ENCODE measurements at regions not wholly inside any gene's neighbourhood (a gene's known extent, or its start where the extent isn't known, plus 50 kb on each side); places are given as distances from the start of the nearest gene placed in this dataset.

GRCh38 chr9:80077059-80077458 is 505.3 kb downstream of the TLE4 start:
- Histone ChIP-seq H3K4ac (ENCODE audit: low read depth, low read length) (no peak overlapping the region), H2AK5ac (ENCODE audit: insufficient read length, low read length) (no peak overlapping the region), H3K23ac (ENCODE audit: insufficient read length, low read depth, low read length) (no peak overlapping the region), H3K14ac (ENCODE audit: insufficient read depth, low read length) (no peak overlapping the region), H3K4me1 (ENCODE audit: insufficient read depth, low read length) (no peaks in the 10 kb centered on the region), H2BK120ac (ENCODE audit: low read depth, low read length, poor library complexity, severe bottlenecking) (no peak overlapping the region), H2BK15ac (ENCODE audit: low read depth, low read length) (no peak overlapping the region), H2BK12ac (ENCODE audit: insufficient read length, low read depth, low read length) (no peak overlapping the region), H3K27me3 (ENCODE audit: insufficient read depth, low read length) (no peaks in the 10 kb centered on the region), H3K79me1 (ENCODE audit: insufficient read depth, low read depth, low read length, poor library complexity, severe bottlenecking) (no peaks in the 10 kb centered on the region), H3K4me2 (ENCODE audit: insufficient read depth, insufficient read length, low read length) (no peak overlapping the region), H3K18ac (ENCODE audit: insufficient read length, low read depth, low read length) (no peak overlapping the region), H4K20me1 (ENCODE audit: control insufficient read depth, insufficient read depth, insufficient read length) (no peaks in the 10 kb centered on the region), H4K5ac (ENCODE audit: insufficient read length, low read depth, low read length) (no peak overlapping the region), H3T11ph (ENCODE audit: low read length) (no peak overlapping the region), H3K79me2 (ENCODE audit: insufficient read depth, low read length) (no peaks in the 10 kb centered on the region), H4K91ac (ENCODE audit: insufficient read length, low read depth, low read length) (no peak overlapping the region), H3K27ac (ENCODE audit: insufficient read length, low read depth, low read length) (no peak overlapping the region), H2AFZ (ENCODE audit: low read length) (no peak overlapping the region), H3K23me2 (ENCODE audit: insufficient read length, low read depth, low read length, poor library complexity, severe bottlenecking) (no peaks in the 10 kb centered on the region), H3K9ac (ENCODE audit: extremely low read depth, insufficient read length, low read length) (no peak overlapping the region), H2BK20ac (ENCODE audit: low read depth, low read length, poor library complexity, severe bottlenecking) (no peak overlapping the region), H2BK5ac (ENCODE audit: insufficient read length, low read length) (no peak overlapping the region), H3K56ac (ENCODE audit: insufficient read length, low read depth, low read length) (no peak overlapping the region), H3K9me3 (ENCODE audit: control insufficient read depth, low read depth, low read length) (no peaks in the 10 kb centered on the region), H4K8ac (replicated peaks; ENCODE audit: insufficient read length, low read depth, low read length) (no peak overlapping the region)
- Mint-ChIP-seq H3K9me3 (no peaks in the 10 kb centered on the region; a peak in 1 of 5 replicates), H3K36me3 (ENCODE audit: insufficient read depth in 1 of 3, low read depth in 3 of 3) (no peaks in the 10 kb centered on the region; a peak in 1 of 7 replicates), H3K27ac (peak overlapping the region in 1 of 3 experiments; percentile 62; a peak in 2 of 7 replicates), H3K27me3 (ENCODE audit: low read depth) (no peaks in the 10 kb centered on the region), H3K4me1 (no peaks in the 10 kb centered on the region), H3K4me3 (no peak overlapping the region)
- no CpG with 5 or more reads among the region's 3 CpGs for WGBS (ENCODE audit: extremely low coverage, insufficient read length, low lambda C conversion rate)
- no peak for TF ChIP-seq CTCF (conservative IDR thresholded peaks at IDR 0.05)
- DNase-seq: no peak

Data from H9 (cell line).